Liver (tissue), 8 donors: ENCODE measurements at regions not wholly inside any gene's neighbourhood (a gene's known extent, or its start where the extent isn't known, plus 50 kb on each side); places are given as distances from the start of the nearest gene placed in this dataset.
"Not testable (repeated sequence)": the region's sequence is repeated elsewhere in the genome, so short reads cannot be mapped to it uniquely, and the experiment has no call there.

Source experiments
- DNase-seq: peaks from one replicate; pipeline ENCODE4 v3.0.0-alpha.2; 2017; ENCODE audit warnings: low spot score
- H3K27ac ChIP-seq, 2 donors: one replicate each; pipeline ENCODE4 v1.7.0; 2013; ENCODE audit warnings: inconsistent platforms in 2 of 2, low read length in 2 of 2, control low read depth in 1 of 2, low read depth in 1 of 2, mild to moderate bottlenecking in 1 of 2
- H3K27me3 ChIP-seq, 4 donors: one replicate each; pipeline versions ENCODE4 v1.6.1 to v1.7.0; 2013; ENCODE audit warnings: low read length in 3 of 4, inconsistent platforms in 1 of 4, mild to moderate bottlenecking in 1 of 4, moderate library complexity in 1 of 4; ENCODE audit not compliant: control insufficient read depth in 4 of 4, insufficient read depth in 4 of 4
- H3K36me3 ChIP-seq, 4 donors: one replicate each; pipeline versions ENCODE4 v1.6.1 to v1.7.0; 2013; ENCODE audit warnings: low read length in 3 of 4, mild to moderate bottlenecking in 3 of 4, low read depth in 1 of 4, moderate library complexity in 1 of 4; ENCODE audit not compliant: control insufficient read depth in 4 of 4, insufficient read depth in 3 of 4
- H3K4me1 ChIP-seq, 4 donors: one replicate each; pipeline versions ENCODE4 v1.6.1 to v1.7.0; 2013; ENCODE audit warnings: low read length in 3 of 4, mild to moderate bottlenecking in 3 of 4, moderate library complexity in 1 of 4; ENCODE audit not compliant: control insufficient read depth in 4 of 4, insufficient read depth in 4 of 4
- H3K4me3 ChIP-seq, 3 donors: one replicate each; pipeline versions ENCODE4 v1.6.1 to v1.7.0; 2013; ENCODE audit warnings: low read length in 3 of 3, control low read depth in 1 of 3, low read depth in 1 of 3, mild to moderate bottlenecking in 1 of 3
- H3K9ac ChIP-seq, 2 donors: one replicate each; pipeline ENCODE4 v1.7.0; 2013; ENCODE audit warnings: low read length in 2 of 2, mild to moderate bottlenecking in 2 of 2, moderate library complexity in 2 of 2, control low read depth in 1 of 2, low read depth in 1 of 2
- H3K9me3 ChIP-seq, 4 donors: one replicate each; pipeline versions ENCODE4 v1.6.1 to v1.7.0; 2013; ENCODE audit warnings: low read length in 3 of 4; ENCODE audit not compliant: control insufficient read depth in 4 of 4
- ATF3 ChIP-seq: IDR thresholded peaks from 2 replicates; pipeline ENCODE4 v1.6.1; 2016; ENCODE audit warnings: antibody characterized with exemption
- EGR1 ChIP-seq, 2 donors: IDR thresholded peaks; 2 replicates each; pipeline ENCODE4 v1.6.1; 2016 to 2018; ENCODE audit warnings: antibody characterized with exemption in 2 of 2, low read depth in 2 of 2
- FOXA1 ChIP-seq: IDR thresholded peaks from 2 replicates; pipeline ENCODE4 v1.6.1; 2016; ENCODE audit warnings: antibody characterized with exemption
- FOXA2 ChIP-seq: IDR thresholded peaks from 2 replicates; pipeline ENCODE4 v1.6.1; 2016; ENCODE audit warnings: antibody characterized with exemption
- HNF4A ChIP-seq, 2 donors: conservative IDR thresholded peaks; 2 replicates each; pipeline ENCODE4 v1.6.1; 2016; ENCODE audit warnings: antibody characterized with exemption in 2 of 2, mild to moderate bottlenecking in 2 of 2
- HNF4G ChIP-seq: IDR thresholded peaks from 2 replicates; pipeline ENCODE4 v1.6.1; 2016; ENCODE audit warnings: antibody characterized with exemption
- NR2F2 ChIP-seq: IDR thresholded peaks from 2 replicates; pipeline ENCODE4 v1.6.1; 2016; ENCODE audit warnings: antibody characterized with exemption
- RAD21 ChIP-seq, 2 donors: IDR thresholded peaks; 2 replicates each; pipeline ENCODE4 v1.6.1; 2016; ENCODE audit warnings: antibody characterized with exemption in 2 of 2, mild to moderate bottlenecking in 2 of 2
- REST ChIP-seq: IDR thresholded peaks from 2 replicates; pipeline ENCODE4 v1.6.1; 2016; ENCODE audit warnings: antibody characterized with exemption, mild to moderate bottlenecking
- RXRA ChIP-seq, 2 donors: IDR thresholded peaks; 2 replicates each; pipeline ENCODE4 v1.6.1; 2017 to 2018; ENCODE audit warnings: antibody characterized with exemption in 2 of 2, mild to moderate bottlenecking in 1 of 2
- SP1 ChIP-seq: IDR thresholded peaks from 2 replicates; pipeline ENCODE4 v1.6.1; 2018; ENCODE audit warnings: antibody characterized with exemption, mild to moderate bottlenecking
- YY1 ChIP-seq: IDR thresholded peaks from 2 replicates; pipeline ENCODE4 v1.6.1; 2016; ENCODE audit warnings: antibody characterized with exemption, mild to moderate bottlenecking
- WGBS: extraction: QIAGEN DNeasy Blood & Tissue Kit; methylation state at CpG from one replicate; pipeline ENCODE4 v1.1.7; 2013; 5-methylcytosine and 5-hydroxymethylcytosine counted together
- TF ChIP-seq, protein P1 (sequence below): fragments of 150-350 bp; IDR thresholded peaks from 2 replicates; pipeline ENCODE4 v1.5.1; 2017; ENCODE audit warnings: improper control_type of control experiment, low read depth, low read length; ENCODE audit not compliant: missing input control
- TF ChIP-seq, protein P2 (sequence below): IDR thresholded peaks from 2 replicates; pipeline ENCODE4 v1.6.1; 2016; ENCODE audit warnings: antibody characterized with exemption
- donor health status: healthy.
- donor health status: healthy.
- donor health status: healthy.
- donor health status: healthy.
- donor health status: healthy.

GRCh38 chr4:74505355-74505978 lies 60.5 kb downstream of the AREG start:
- not testable (repeated sequence) for H3K9ac ChIP-seq, H3K9me3 ChIP-seq, H3K4me3 ChIP-seq, H3K36me3 ChIP-seq, DNase-seq, H3K27me3 ChIP-seq, H3K27ac ChIP-seq, H3K4me1 ChIP-seq
- WGBS: 40% methylated on average over 5 of the region's 5 CpGs

GRCh38 chr4:74509363-74509762 lies 64.4 kb downstream of the AREG start:
- not testable (repeated sequence) for DNase-seq
- 57% methylated on average over 3 of the region's 3 CpGs for WGBS

GRCh38 chr4:74516303-74516702 lies 71.4 kb downstream of the AREG start:
- Histone ChIP-seq H3K9ac (no peak overlapping the region), H3K9me3 (no peaks in the 10 kb centered on the region), H3K27me3 (no peaks in the 10 kb centered on the region), H3K27ac (no peak overlapping the region), H3K4me3 (no peak overlapping the region), H3K36me3 (no peaks in the 10 kb centered on the region), H3K4me1 (no peaks in the 10 kb centered on the region)
- no peak for DNase-seq
- no peak for TF ChIP-seq NR2F2
- no peak for TF ChIP-seq SP1
- TF ChIP-seq, protein P1, sequence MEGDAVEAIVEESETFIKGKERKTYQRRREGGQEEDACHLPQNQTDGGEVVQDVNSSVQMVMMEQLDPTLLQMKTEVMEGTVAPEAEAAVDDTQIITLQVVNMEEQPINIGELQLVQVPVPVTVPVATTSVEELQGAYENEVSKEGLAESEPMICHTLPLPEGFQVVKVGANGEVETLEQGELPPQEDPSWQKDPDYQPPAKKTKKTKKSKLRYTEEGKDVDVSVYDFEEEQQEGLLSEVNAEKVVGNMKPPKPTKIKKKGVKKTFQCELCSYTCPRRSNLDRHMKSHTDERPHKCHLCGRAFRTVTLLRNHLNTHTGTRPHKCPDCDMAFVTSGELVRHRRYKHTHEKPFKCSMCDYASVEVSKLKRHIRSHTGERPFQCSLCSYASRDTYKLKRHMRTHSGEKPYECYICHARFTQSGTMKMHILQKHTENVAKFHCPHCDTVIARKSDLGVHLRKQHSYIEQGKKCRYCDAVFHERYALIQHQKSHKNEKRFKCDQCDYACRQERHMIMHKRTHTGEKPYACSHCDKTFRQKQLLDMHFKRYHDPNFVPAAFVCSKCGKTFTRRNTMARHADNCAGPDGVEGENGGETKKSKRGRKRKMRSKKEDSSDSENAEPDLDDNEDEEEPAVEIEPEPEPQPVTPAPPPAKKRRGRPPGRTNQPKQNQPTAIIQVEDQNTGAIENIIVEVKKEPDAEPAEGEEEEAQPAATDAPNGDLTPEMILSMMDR: no peak
- TF ChIP-seq HNF4A (conservative IDR thresholded peaks at IDR 0.05): no peak
- TF ChIP-seq EGR1 (IDR thresholded peaks at IDR 0.05; ENCODE audit: low read depth in 2 of 2): no peak
- no peak for TF ChIP-seq HNF4G
- TF ChIP-seq ATF3: no peak
- no peak for TF ChIP-seq FOXA2

More at GRCh38 chr4:74509363-74509762, 64.4 kb downstream of the AREG start:
- not testable (repeated sequence) for H3K36me3 ChIP-seq, H3K27ac ChIP-seq, H3K9me3 ChIP-seq, H3K27me3 ChIP-seq, H3K4me1 ChIP-seq, H3K4me3 ChIP-seq, H3K9ac ChIP-seq

DNA sequence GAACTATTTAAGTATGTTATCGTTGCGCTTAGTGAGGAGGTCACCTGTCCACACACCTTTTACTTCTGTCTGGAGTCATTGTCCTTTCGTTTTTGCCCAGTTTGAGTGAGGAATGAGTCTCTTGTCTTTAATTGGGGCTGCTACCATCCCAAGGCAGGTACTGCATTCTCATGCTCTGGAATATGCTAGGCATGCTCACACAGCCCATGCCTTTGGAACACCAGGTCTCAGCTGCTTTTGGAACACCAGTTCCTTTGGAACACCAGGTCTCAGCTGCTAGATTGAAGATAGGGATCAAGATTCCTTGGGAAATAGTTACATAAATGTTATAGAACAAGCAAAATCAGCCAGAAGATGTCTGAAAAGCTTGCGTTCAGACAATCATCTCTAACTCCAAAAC lies 73.1 kb downstream of the AREG start:
- H3K9me3 ChIP-seq: no peaks in the 10 kb centered on the region
- no peaks in the 10 kb centered on the region for H3K36me3 ChIP-seq
- WGBS: 92% methylated on average over 4 of the region's 4 CpGs
- no peaks in the 10 kb centered on the region for H3K4me1 ChIP-seq
- H3K27ac ChIP-seq: no peak overlapping the region
- DNase-seq: no peak
- no peak for TF ChIP-seq REST
- no peak for TF ChIP-seq FOXA1
- TF ChIP-seq SP1: no peak
- TF ChIP-seq FOXA2: no peak
- TF ChIP-seq HNF4G: no peak
- no peak for TF ChIP-seq EGR1 (IDR thresholded peaks at IDR 0.05; ENCODE audit: low read depth in 2 of 2)
- TF ChIP-seq RAD21 (IDR thresholded peaks at IDR 0.05): no peak
- TF ChIP-seq, protein P1: no peak
- no peak for TF ChIP-seq NR2F2
- TF ChIP-seq, protein P2, sequence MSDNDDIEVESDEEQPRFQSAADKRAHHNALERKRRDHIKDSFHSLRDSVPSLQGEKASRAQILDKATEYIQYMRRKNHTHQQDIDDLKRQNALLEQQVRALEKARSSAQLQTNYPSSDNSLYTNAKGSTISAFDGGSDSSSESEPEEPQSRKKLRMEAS: no peak
- TF ChIP-seq RXRA (IDR thresholded peaks at IDR 0.05): no peak
- TF ChIP-seq YY1: no peak
- H3K27me3 ChIP-seq: no peaks in the 10 kb centered on the region
- no peak overlapping the region for H3K9ac ChIP-seq
- H3K4me3 ChIP-seq: no peak overlapping the region
